GM12891 (cell line): ENCODE measurements at regions not wholly inside any gene's neighbourhood (a gene's known extent, or its start where the extent isn't known, plus 50 kb on each side); places are given as distances from the start of the nearest gene placed in this dataset.

Experiments
- PAX5 ChIP-seq: IDR thresholded peaks from 2 replicates; pipeline ENCODE4 v1.6.1; 2011; ENCODE audit warnings: low read length, moderate library complexity, mild to moderate bottlenecking; ENCODE audit not compliant: insufficient read depth, severe bottlenecking
- POLR2A ChIP-seq: IDR thresholded peaks from 2 replicates; pipeline ENCODE4 v1.6.1; 2011; ENCODE audit warnings: low read depth, low read length, control low read depth
- POLR2AphosphoS5 ChIP-seq: IDR thresholded peaks from 2 replicates; pipeline ENCODE4 v1.6.1; 2011; ENCODE audit warnings: low read depth, low read length, control low read depth
- POU2F2 ChIP-seq: IDR thresholded peaks from 2 replicates; pipeline ENCODE4 v1.6.1; 2011; ENCODE audit warnings: low read depth, mild to moderate bottlenecking, control low read depth, low read length, moderate library complexity
- SPI1 ChIP-seq: IDR thresholded peaks from 2 replicates; pipeline ENCODE4 v1.6.1; 2011; ENCODE audit warnings: low read depth, low read length, control low read depth
- TAF1 ChIP-seq: IDR thresholded peaks from 2 replicates; pipeline ENCODE4 v1.6.1; 2011; ENCODE audit warnings: low read depth, low read length, control low read depth

DNA sequence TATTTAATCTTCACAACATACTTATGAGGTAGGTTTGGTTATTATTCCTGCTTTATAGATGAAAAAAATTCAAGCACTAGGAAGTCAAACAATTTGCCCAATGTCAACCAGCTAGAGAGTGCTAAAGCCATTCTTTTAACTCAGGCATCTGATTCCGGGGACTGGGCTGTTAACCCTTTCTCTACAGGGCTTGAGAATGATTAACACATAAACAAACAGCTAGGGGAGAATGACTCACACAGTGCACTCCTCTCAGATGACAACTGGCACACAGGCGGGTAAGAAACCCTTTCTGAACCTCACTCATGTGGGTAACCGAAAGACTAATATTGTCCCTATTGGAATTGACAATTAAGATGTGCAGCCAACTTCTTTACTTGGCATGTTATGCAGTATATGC is 86.3 kb upstream of the FSHR start:
- TF ChIP-seq POLR2A (no peak), SPI1 (no peak), POLR2AphosphoS5 (no peak), TAF1 (no peak), PAX5 (no peak), POU2F2 (no peak)
